ENCODE measurements at regions not wholly inside any gene's neighbourhood (a gene's known extent, or its start where the extent isn't known, plus 50 kb on each side); places are given as distances from the start of the nearest gene placed in this dataset.

DNA sequence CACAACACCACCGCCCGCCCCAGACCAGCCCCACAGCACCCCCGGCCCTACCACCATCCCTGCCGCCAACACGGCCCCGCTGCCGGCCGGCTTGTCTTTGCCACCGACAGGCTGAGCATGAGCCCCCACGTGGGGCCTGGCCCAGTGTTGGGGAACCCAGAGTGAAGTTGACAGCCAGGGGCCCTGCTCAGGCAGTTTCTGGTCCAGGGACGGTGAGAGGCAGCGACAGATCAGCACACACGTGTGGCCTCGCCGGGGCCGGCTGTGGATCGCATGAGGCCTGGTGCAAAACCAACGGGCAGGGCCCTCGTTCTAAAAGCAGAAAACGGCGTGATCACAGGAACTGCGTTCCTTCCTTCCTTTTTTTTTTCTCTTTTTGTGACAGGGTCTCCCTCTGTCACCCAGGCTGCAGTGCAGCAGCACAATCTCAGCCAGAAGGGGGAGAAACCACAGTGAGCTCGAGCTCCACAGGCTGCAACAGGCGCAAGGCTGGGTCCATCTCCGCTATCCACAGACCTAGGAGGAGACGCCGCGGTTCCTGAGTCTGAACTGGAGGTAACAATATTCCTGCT lies 50.5 kb upstream of the FBRSL1 start:
- TF ChIP-seq, protein P1, sequence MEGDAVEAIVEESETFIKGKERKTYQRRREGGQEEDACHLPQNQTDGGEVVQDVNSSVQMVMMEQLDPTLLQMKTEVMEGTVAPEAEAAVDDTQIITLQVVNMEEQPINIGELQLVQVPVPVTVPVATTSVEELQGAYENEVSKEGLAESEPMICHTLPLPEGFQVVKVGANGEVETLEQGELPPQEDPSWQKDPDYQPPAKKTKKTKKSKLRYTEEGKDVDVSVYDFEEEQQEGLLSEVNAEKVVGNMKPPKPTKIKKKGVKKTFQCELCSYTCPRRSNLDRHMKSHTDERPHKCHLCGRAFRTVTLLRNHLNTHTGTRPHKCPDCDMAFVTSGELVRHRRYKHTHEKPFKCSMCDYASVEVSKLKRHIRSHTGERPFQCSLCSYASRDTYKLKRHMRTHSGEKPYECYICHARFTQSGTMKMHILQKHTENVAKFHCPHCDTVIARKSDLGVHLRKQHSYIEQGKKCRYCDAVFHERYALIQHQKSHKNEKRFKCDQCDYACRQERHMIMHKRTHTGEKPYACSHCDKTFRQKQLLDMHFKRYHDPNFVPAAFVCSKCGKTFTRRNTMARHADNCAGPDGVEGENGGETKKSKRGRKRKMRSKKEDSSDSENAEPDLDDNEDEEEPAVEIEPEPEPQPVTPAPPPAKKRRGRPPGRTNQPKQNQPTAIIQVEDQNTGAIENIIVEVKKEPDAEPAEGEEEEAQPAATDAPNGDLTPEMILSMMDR (IDR thresholded peaks at IDR 0.05) = no peak
- no peak for TF ChIP-seq POLR2A (IDR thresholded peaks at IDR 0.05)
